GM20431 (cell line): ENCODE measurements at regions not wholly inside any gene's neighbourhood (a gene's known extent, or its start where the extent isn't known, plus 50 kb on each side); places are given as distances from the start of the nearest gene placed in this dataset.
"Not testable (repeated sequence)": the region's sequence is repeated elsewhere in the genome, so short reads cannot be mapped to it uniquely, and the experiment has no call there.

Experiments used
- in situ Hi-C: fragments of 300-500 bp; cut with MseI, MboI; formaldehyde crosslinking; loops from one replicate; pipeline ENCODE4 v1.15.0; 2020; ENCODE audit warnings: low sequenced_read_pairs; ENCODE audit not compliant: unreplicated experiment

- in situ Hi-C loops = no loop called here
Observed at GRCh38 chr15:98528046-98528725, 120.2 kb upstream of the IGF1R start.

GRCh38 chr15:98529205-98530145 lies 118.9 kb upstream of the IGF1R start:
- in situ Hi-C loops = no loop called here

GRCh38 chr15:98530570-98530969 lies 117.8 kb upstream of the IGF1R start:
- in situ Hi-C loops = no loop called here

DNA sequence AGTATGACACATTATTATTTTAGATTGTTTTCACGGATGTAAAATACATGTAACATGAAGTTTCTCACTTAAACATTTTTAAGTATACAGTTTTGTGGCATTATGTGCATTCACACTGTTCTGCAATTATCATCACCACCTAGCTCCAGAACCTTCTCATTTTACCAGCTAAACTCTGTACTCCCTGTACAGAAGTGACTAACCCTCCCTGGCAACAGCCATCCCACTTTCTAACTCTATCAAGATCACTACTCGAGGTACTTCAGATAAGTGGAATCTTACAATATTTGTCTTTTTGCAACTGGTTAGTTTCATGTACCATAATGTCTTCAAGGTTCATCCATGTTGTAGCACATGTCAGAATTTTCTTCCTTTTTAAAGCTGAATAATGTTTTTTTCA lies 116.3 kb upstream of the IGF1R start:
- in situ Hi-C loops = no loop called here

GRCh38 chr15:98536976-98537375 lies 111.4 kb upstream of the IGF1R start:
- in situ Hi-C loops = no loop called here

- in situ Hi-C loops = no loop called here
Observed at GRCh38 chr15:98537516-98538060, 110.8 kb upstream of the IGF1R start.

DNA sequence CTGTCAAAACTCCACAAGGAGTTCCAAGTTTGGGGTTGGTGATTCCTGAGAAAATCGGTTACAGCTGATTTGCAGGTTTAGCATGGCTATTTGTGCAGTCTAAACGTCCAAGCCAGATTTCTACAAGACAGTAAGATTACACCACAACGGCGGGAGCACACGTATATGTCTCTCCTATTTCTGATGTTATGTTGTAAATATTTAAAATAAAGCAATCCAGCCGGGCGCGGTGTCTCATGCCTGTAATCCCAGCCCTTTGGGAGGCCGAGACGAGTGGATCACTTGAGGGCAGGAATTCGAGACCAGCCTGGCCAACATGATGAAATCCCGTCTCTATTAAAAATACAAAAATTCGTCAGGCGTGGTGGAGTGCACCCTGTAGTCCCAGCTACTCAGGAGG lies 106.8 kb upstream of the IGF1R start:
- in situ Hi-C loops = no loop called here

DNA sequence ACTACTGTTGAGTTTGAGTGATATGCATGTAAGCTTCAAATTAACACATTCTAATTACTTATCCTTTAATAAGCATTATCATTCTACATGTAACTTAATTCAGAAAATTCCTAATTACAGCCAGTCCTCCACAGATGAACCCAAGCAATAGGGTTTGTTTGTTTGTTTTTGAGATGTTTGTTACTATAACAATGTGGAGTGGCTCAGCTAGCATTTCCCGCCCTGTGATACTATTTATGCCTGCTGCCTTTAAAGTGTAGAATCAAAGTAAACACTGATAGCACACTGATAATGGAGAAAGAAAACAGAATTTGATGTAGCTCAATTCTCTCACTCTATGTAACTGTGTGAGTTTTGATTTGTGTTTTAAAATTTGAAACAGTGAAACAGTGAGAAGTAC lies 105.1 kb upstream of the IGF1R start:
- in situ Hi-C loops = no loop called here

DNA sequence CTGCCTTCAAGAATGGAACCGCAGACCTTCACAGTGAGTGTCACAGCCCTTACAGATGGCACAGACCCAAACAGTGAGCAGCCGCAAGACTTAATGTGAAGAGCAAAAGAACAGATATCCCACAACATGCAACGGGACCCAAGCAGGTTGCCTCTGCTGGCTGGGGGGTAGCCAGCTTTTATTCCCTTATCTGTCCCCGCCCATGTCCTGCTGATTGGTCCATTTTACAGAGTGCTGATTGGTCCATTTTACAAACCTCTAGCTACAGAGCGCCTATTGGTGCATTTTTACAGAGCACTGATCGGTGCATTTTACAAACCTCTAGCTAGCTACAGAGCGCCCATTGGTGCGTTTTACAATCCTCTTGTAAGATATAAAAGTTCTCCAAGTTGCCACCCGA lies 102.0 kb upstream of the IGF1R start:
- in situ Hi-C loops = no loop called here

GRCh38 chr15:98547275-98547674 lies 101.1 kb upstream of the IGF1R start:
- in situ Hi-C loops = no loop called here

DNA sequence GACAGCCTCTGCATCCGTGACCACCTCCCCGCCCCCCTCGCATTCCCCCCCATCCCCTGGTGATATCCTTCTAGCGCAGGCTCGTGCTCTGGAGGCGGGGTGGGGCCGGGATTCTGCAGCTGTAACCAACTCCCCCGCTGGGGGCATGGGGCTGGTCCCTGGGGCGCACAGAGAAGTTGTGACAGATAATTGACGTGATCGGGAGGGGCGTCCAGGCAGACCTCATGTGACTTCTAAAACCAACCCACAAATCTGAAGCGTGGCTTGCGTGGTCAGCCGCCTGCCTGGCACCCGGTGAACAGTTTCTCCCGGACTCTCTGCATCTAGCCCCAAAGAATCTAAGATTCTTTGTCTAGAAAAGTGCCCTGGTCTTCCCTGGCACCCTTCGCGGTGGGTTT lies 100.6 kb upstream of the IGF1R start:
- in situ Hi-C loops = no loop called here

DNA sequence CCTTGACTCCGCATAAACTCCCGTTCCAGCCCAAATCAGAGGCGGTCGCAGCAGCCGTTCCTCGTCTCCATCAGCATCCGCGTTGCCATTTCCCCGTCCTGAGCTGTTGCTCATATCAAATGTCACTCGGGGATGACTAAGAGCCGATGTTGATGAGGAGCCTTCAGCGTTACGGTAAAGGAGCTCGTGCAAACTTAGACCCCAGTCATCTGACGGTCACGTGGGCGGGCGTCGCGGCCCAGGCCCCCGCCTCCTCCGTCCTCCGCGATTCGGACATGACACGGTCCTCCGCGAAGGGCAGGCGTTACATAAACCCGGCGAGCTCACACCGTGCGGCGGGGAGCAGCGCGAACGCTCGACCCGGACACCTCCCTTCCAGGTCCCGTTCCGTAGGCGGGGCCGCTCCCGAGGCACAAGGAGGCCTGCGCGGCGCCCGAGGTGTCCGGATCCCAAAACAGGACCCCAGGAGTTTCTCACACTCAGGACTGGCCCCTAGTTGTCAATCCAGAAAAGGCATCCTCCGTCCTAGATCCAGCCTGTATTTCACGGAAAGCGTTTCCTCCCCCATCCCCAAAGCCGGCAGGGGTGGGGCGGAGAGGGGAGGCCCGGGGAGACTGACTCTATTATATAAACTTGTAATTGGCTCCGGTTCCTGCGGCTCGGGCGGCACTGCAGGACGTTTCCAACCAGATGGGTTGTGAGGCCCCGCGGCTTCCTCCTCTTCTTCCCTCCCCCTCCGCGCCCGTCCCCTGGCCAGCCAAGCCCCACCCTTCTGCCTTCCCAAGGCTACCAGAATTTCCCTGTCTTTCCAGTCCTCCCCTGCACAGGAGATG lies 100.0 kb upstream of the IGF1R start:
- in situ Hi-C loops = no loop called here

DNA sequence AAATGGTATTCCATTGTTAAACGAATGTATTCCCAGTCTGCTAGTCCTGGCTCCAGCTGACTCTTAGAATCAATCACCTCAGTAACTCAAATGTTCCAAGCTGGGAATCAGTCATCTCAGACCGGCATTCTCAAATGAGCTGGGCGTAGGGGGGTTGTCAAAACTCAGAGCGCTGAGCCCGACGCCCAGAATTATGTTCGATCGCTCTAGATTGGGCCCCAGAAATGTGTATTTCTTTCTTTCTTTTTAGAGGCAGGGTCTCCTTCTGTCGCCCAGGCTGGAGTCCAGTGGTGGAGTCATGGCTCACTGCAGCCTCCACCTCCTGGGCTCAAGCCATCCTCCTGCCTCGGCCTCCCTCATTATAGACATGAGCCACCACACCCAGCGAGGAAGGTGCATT lies 99.3 kb upstream of the IGF1R start:
- in situ Hi-C loops = no loop called here

DNA sequence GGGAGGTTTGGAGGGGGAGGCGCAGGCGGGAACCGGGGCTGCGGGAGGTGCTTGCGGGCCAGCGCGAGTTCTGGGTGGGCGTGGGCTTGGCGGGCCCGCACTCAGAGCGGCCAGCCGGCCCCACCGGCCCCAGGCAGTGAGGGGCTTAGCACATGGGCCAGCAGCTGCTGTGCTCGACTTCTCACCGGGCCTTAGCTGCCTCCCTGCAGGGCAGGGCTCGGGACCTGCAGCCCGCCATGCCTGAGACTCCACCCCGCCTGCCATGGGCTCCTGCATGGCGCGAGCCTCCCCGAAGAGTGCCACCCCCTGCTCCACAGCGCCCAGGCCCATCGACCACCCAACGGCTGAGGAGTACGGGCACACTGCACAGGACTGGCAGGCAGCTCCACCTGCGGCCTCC lies 98.6 kb upstream of the IGF1R start:
- in situ Hi-C loops = no loop called here

- in situ Hi-C loops = not testable (repeated sequence)
Observed at GRCh38 chr15:98550363-98550762, 98.0 kb upstream of the IGF1R start.

- in situ Hi-C loops = no loop called here
Observed at GRCh38 chr15:98551936-98552562, 96.3 kb upstream of the IGF1R start.

- in situ Hi-C loops = no loop called here
Observed at GRCh38 chr15:98554272-98555172, 93.8 kb upstream of the IGF1R start.

DNA sequence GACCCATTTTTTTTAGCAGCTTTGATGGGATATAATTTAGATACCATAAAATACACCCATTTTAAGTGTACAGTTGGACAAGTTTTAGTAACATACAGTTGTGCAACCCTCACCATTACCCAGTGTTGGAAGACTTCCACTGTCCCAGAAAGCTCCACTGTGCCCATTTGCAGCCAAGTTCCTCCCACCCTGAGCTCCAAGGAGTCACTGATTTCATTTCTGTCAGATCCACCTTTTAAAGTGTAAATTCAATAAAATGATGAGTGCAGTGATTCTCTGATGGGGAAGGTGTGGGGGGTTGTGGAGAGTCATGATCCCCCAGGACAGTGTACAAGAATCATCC lies 93.2 kb upstream of the IGF1R start:
- in situ Hi-C loops = no loop called here

- in situ Hi-C loops = no loop called here
Observed at GRCh38 chr15:98556321-98556720, 92.0 kb upstream of the IGF1R start.
